ENCODE measurements at regions not wholly inside any gene's neighbourhood (a gene's known extent, or its start where the extent isn't known, plus 50 kb on each side); places are given as distances from the start of the nearest gene placed in this dataset.

DNA sequence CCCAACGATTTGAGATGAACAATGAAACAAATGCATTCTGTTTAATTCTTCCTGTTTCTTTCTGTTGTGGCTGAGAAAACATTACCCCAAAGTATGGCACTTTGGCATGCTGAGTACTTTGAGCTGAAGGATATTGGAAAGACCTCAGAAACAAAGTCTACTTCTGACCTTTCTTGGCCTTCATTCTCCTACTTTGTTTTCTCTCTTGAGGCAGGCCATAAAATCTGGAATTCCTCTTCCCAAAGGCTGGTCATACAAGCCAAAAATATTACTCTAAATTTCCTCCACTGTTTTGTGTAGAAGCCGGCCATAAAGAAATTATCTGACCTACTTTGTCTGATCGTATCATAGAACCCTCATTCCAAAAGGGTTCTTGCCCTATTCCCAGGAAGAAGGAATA lies 1048.2 kb downstream of the TECRL start:
- no peaks in the 10 kb centered on the region for H3K36me3 ChIP-seq
- no peaks in the 10 kb centered on the region for H3K4me1 ChIP-seq
- TF ChIP-seq, protein P1, sequence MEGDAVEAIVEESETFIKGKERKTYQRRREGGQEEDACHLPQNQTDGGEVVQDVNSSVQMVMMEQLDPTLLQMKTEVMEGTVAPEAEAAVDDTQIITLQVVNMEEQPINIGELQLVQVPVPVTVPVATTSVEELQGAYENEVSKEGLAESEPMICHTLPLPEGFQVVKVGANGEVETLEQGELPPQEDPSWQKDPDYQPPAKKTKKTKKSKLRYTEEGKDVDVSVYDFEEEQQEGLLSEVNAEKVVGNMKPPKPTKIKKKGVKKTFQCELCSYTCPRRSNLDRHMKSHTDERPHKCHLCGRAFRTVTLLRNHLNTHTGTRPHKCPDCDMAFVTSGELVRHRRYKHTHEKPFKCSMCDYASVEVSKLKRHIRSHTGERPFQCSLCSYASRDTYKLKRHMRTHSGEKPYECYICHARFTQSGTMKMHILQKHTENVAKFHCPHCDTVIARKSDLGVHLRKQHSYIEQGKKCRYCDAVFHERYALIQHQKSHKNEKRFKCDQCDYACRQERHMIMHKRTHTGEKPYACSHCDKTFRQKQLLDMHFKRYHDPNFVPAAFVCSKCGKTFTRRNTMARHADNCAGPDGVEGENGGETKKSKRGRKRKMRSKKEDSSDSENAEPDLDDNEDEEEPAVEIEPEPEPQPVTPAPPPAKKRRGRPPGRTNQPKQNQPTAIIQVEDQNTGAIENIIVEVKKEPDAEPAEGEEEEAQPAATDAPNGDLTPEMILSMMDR (IDR thresholded peaks at IDR 0.05), result no peak
- intact Hi-C loops (cut with DNase I; ENCODE audit: low total_unique reads), result no loop called here
- no peak overlapping the region for H3K27ac ChIP-seq
- no peaks in the 10 kb centered on the region for H3K9me3 ChIP-seq
- no peak overlapping the region for H3K4me3 ChIP-seq
- no peaks in the 10 kb centered on the region for H3K27me3 ChIP-seq
- no peak for DNase-seq

GRCh38 chr4:63349674-63350025 lies 1059.6 kb downstream of the TECRL start:
- H3K27me3 ChIP-seq, result no peaks in the 10 kb centered on the region
- H3K9me3 ChIP-seq, result peaks cover 0 to 21% (median 17%) of the 10 kb centered on the region in 3 donors
- no peaks in the 10 kb centered on the region for H3K36me3 ChIP-seq
- TF ChIP-seq, protein P1 (IDR thresholded peaks at IDR 0.05), result no peak
- no peak for DNase-seq
- intact Hi-C loops (cut with DNase I; ENCODE audit: low total_unique reads), result no loop called here
- no peak overlapping the region for H3K27ac ChIP-seq
- H3K4me3 ChIP-seq, result no peak overlapping the region
- H3K4me1 ChIP-seq, result no peaks in the 10 kb centered on the region

DNA sequence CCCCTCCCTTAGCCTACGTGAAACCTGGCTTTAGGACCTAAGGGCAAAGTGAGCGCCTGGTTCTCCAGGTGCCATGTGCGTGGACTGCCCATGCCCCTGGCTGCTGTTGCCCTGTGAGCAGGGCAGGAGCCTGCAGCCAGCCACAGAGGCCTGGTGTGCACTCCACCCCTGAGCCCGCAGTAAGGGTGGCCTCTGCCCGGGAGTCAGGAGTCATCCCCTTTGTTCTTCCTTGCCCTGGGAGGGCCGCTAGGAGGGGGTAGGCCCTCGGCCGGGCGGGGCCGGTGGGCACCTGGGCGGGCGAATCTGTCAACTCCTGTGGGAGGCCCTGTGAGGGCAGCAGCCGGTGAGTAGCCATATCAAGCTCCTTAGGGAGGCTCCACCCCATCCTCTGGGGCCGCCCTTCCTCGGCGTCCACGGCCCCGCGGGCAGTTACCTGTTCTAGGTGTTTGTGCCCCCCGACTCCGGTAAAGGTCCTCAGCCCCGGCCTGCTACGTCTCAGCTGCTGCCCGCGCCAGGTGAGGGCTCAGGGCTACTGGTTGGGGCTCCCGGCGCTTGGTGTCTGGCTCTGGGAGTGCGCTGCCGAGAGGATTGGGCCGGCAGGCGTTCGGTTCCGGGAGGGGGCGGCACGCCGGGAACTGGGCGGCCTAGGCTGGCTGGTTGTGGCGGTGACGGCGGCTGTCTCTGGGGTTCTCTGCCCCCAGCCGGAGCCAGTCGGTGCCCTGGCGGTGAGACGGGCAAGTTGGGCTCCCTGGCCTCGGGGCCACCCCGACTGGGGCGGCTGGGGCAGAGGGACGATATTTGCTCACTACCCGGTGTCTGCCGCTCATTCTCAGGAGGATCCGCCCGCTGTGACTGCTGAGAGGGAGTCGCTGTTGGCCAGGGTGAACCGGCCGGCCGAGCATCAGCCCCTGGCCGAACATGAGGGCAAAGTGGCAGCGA lies 1060.2 kb downstream of the TECRL start:
- no peak for DNase-seq
- TF ChIP-seq, protein P1 (IDR thresholded peaks at IDR 0.05), result no peak
- peaks cover 0 to 21% (median 17%) of the 10 kb centered on the region in 3 donors for H3K9me3 ChIP-seq
- intact Hi-C loops (cut with DNase I; ENCODE audit: low total_unique reads), result no loop called here
- H3K27me3 ChIP-seq, result no peaks in the 10 kb centered on the region
- H3K4me3 ChIP-seq, result no peak overlapping the region
- H3K36me3 ChIP-seq, result no peaks in the 10 kb centered on the region
- H3K4me1 ChIP-seq, result no peaks in the 10 kb centered on the region
- no peak overlapping the region for H3K27ac ChIP-seq

GRCh38 chr4:63325140-63325539 lies 1084.1 kb downstream of the TECRL start:
- Histone ChIP-seq H3K36me3 (no peaks in the 10 kb centered on the region), H3K27ac (no peak overlapping the region), H3K4me1 (no peaks in the 10 kb centered on the region), H3K27me3 (no peaks in the 10 kb centered on the region), H3K9me3 (peaks cover 0 to 5% (median 0%) of the 10 kb centered on the region in 3 donors), H3K4me3 (no peak overlapping the region)
- DNase-seq, result no peak
- intact Hi-C loops (cut with DNase I; ENCODE audit: low total_unique reads), result no loop called here
- TF ChIP-seq, protein P1 (IDR thresholded peaks at IDR 0.05), result no peak

GRCh38 chr4:63316633-63317032 lies 1092.6 kb downstream of the TECRL start:
- DNase-seq, result no peak
- intact Hi-C loops (cut with DNase I; ENCODE audit: low total_unique reads), result no loop called here
- Histone ChIP-seq H3K9me3 (no peaks in the 10 kb centered on the region), H3K27me3 (no peaks in the 10 kb centered on the region), H3K27ac (no peak overlapping the region), H3K4me1 (no peaks in the 10 kb centered on the region), H3K4me3 (no peak overlapping the region), H3K36me3 (no peaks in the 10 kb centered on the region)
- TF ChIP-seq, protein P1 (IDR thresholded peaks at IDR 0.05), result no peak

Data from tibial artery (tissue), 4 donors.